ENCODE measurements at regions not wholly inside any gene's neighbourhood (a gene's known extent, or its start where the extent isn't known, plus 50 kb on each side); places are given as distances from the start of the nearest gene placed in this dataset.

DNA sequence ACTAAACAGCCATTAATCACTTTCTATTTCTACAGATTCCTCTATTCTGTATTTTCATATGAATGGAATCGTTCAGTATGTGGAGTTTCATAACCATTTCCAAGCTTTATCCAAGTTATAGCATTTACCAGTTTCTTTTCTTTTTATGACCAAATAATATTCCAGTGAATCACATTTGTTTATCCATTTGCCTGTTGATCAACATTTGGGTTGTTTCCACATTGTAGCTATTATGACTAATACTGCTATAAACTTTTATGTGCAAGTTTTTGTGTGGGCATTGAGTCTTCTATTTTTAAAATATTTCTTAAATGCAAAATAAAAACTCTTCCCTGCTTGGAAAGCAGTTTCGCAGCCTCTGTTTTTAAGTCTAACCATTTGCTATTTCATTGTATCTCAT is 336.4 kb upstream of the OPRM1 start:
- Histone ChIP-seq H3K4me2 (no peak overlapping the region), H3F3A (ENCODE audit: low read depth) (no peaks in the 10 kb centered on the region), H3K9ac (no peak overlapping the region), H3K79me2 (ENCODE audit: low read depth) (no peaks in the 10 kb centered on the region), H4K20me1 (ENCODE audit: low read depth) (no peaks in the 10 kb centered on the region), H3K4me1 (no peaks in the 10 kb centered on the region), H3K36me3 (no peaks in the 10 kb centered on the region), H3K27me3 (no peaks in the 10 kb centered on the region), H3K27ac (no peak overlapping the region), H2AFZ (replicated peaks) (no peak overlapping the region), H3K9me3 (ENCODE audit: low read depth) (no peaks in the 10 kb centered on the region), H3K4me3 (no peak overlapping the region)
- TF ChIP-seq, protein P1, sequence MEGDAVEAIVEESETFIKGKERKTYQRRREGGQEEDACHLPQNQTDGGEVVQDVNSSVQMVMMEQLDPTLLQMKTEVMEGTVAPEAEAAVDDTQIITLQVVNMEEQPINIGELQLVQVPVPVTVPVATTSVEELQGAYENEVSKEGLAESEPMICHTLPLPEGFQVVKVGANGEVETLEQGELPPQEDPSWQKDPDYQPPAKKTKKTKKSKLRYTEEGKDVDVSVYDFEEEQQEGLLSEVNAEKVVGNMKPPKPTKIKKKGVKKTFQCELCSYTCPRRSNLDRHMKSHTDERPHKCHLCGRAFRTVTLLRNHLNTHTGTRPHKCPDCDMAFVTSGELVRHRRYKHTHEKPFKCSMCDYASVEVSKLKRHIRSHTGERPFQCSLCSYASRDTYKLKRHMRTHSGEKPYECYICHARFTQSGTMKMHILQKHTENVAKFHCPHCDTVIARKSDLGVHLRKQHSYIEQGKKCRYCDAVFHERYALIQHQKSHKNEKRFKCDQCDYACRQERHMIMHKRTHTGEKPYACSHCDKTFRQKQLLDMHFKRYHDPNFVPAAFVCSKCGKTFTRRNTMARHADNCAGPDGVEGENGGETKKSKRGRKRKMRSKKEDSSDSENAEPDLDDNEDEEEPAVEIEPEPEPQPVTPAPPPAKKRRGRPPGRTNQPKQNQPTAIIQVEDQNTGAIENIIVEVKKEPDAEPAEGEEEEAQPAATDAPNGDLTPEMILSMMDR (IDR thresholded peaks at IDR 0.05) = no peak
- TF ChIP-seq EZH2 (IDR thresholded peaks at IDR 0.05) (no peak), EZH2phosphoT487 (IDR thresholded peaks at IDR 0.05) (no peak)
- no peak overlapping the region for H3K27ac Mint-ChIP-seq
- H3K9me3 Mint-ChIP-seq = peaks cover 6% of the 10 kb centered on the region
- no peak for DNase-seq (ENCODE audit: low spot score)
- no peaks in the 10 kb centered on the region for H3K27me3 Mint-ChIP-seq (ENCODE audit: insufficient read depth, low read depth)
- H3K36me3 Mint-ChIP-seq = no peaks in the 10 kb centered on the region
- no peak overlapping the region for H3K4me3 Mint-ChIP-seq
- peaks cover 2% of the 10 kb centered on the region for H3K4me1 Mint-ChIP-seq

DNA sequence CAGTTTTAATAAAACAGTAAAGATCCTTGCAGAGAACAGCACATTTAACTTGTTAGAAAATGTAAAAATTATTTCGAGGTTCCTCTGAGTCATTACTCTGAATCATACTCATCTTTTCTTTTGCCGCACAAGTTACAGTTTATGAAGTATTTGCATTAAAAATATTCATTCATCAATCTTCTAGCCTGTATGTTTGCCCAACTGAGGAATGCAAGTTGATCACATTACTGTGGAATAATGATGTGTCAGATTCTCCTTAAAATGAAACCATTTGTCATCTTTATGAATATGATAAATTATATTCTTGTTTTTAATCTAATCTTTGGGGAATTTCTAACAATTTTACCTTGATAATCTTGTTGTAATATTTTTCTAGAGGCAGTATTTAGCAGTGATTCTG is 340.4 kb upstream of the OPRM1 start:
- Mint-ChIP-seq H3K9me3 (no peaks in the 10 kb centered on the region), H3K4me1 (peaks cover 10% of the 10 kb centered on the region), H3K36me3 (no peaks in the 10 kb centered on the region), H3K27ac (no peak overlapping the region), H3K27me3 (ENCODE audit: insufficient read depth, low read depth) (no peaks in the 10 kb centered on the region), H3K4me3 (no peak overlapping the region)
- DNase-seq (ENCODE audit: low spot score) = no peak
- Histone ChIP-seq H3K27me3 (no peaks in the 10 kb centered on the region), H4K20me1 (ENCODE audit: low read depth) (no peaks in the 10 kb centered on the region), H3F3A (ENCODE audit: low read depth) (no peaks in the 10 kb centered on the region), H3K79me2 (ENCODE audit: low read depth) (no peaks in the 10 kb centered on the region), H3K4me1 (peaks cover 10% of the 10 kb centered on the region), H2AFZ (replicated peaks) (no peak overlapping the region), H3K36me3 (no peaks in the 10 kb centered on the region), H3K9ac (no peak overlapping the region), H3K4me2 (no peak overlapping the region), H3K27ac (no peak overlapping the region), H3K4me3 (no peak overlapping the region), H3K9me3 (ENCODE audit: low read depth) (no peaks in the 10 kb centered on the region)
- TF ChIP-seq, protein P1 (IDR thresholded peaks at IDR 0.05) = no peak
- no peak for TF ChIP-seq EZH2 (IDR thresholded peaks at IDR 0.05)
- no peak for TF ChIP-seq EZH2phosphoT487 (IDR thresholded peaks at IDR 0.05)

DNA sequence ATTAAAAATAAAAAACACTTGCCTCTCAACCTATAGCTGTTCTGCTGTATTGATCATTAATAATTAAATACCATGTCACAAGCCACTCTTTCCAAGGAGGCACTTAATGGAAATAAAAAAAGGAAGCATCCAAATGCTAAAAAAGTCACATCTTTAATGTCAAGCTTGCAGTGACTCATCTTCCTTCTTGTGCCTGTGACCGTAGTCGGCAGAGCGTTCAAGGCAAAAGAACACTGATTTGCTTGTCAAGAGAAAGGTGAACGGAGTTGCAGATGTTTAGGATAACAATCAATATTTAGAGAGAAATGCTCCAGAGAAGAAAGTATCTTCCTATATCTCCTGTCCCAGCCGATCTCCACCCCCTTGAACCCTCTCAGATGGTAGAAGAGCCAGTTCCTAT is 341.0 kb upstream of the OPRM1 start:
- no peaks in the 10 kb centered on the region for H3K79me2 ChIP-seq (ENCODE audit: low read depth)
- Mint-ChIP-seq H3K4me3 (no peak overlapping the region), H3K4me1 (peaks cover 10% of the 10 kb centered on the region), H3K36me3 (no peaks in the 10 kb centered on the region), H3K9me3 (no peaks in the 10 kb centered on the region), H3K27me3 (ENCODE audit: insufficient read depth, low read depth) (no peaks in the 10 kb centered on the region), H3K27ac (no peak overlapping the region)
- H3K27me3 ChIP-seq = no peaks in the 10 kb centered on the region
- no peak overlapping the region for H3K27ac ChIP-seq
- peaks cover 10% of the 10 kb centered on the region for H3K4me1 ChIP-seq
- H2AFZ ChIP-seq (replicated peaks) = no peak overlapping the region
- H4K20me1 ChIP-seq (ENCODE audit: low read depth) = no peaks in the 10 kb centered on the region
- no peak overlapping the region for H3K4me3 ChIP-seq
- H3K36me3 ChIP-seq = no peaks in the 10 kb centered on the region
- TF ChIP-seq EZH2phosphoT487 (IDR thresholded peaks at IDR 0.05) (no peak), EZH2 (IDR thresholded peaks at IDR 0.05) (no peak)
- TF ChIP-seq, protein P1 (IDR thresholded peaks at IDR 0.05) = no peak
- H3K4me2 ChIP-seq = no peak overlapping the region
- no peaks in the 10 kb centered on the region for H3K9me3 ChIP-seq (ENCODE audit: low read depth)
- no peak for DNase-seq (ENCODE audit: low spot score)
- no peak overlapping the region for H3K9ac ChIP-seq
- H3F3A ChIP-seq (ENCODE audit: low read depth) = no peaks in the 10 kb centered on the region

DNA sequence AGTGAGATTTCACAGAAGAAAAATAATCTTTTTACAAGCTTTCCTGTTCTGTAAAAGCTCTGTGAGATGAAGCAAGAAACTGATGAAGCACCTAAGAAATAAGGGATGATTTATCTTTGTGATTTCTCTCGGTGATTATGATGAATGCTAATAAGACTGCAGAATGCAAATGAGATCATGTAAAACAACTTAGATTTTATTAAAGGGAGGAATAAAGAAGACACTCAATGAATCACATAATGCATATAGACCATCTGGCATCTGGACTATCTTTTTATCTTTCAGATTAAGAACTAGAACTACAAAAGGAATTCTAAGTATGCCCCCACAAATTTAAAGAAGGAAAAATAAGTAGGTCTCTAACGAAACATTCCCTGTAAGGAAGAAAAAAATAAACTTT is 361.5 kb upstream of the OPRM1 start:
- Histone ChIP-seq H3K4me2 (no peak overlapping the region), H2AFZ (replicated peaks) (no peak overlapping the region), H4K20me1 (ENCODE audit: low read depth) (no peaks in the 10 kb centered on the region), H3F3A (ENCODE audit: low read depth) (no peaks in the 10 kb centered on the region), H3K36me3 (no peaks in the 10 kb centered on the region), H3K27me3 (no peaks in the 10 kb centered on the region), H3K27ac (no peak overlapping the region), H3K9ac (no peak overlapping the region), H3K4me1 (no peaks in the 10 kb centered on the region), H3K9me3 (ENCODE audit: low read depth) (no peaks in the 10 kb centered on the region), H3K4me3 (no peak overlapping the region), H3K79me2 (ENCODE audit: low read depth) (no peaks in the 10 kb centered on the region)
- Mint-ChIP-seq H3K27ac (no peak overlapping the region), H3K27me3 (ENCODE audit: insufficient read depth, low read depth) (no peaks in the 10 kb centered on the region), H3K9me3 (no peaks in the 10 kb centered on the region), H3K36me3 (no peaks in the 10 kb centered on the region), H3K4me1 (no peaks in the 10 kb centered on the region), H3K4me3 (no peak overlapping the region)
- TF ChIP-seq EZH2 (IDR thresholded peaks at IDR 0.05) = no peak
- TF ChIP-seq, protein P1 (IDR thresholded peaks at IDR 0.05) = no peak
- no peak for TF ChIP-seq EZH2phosphoT487 (IDR thresholded peaks at IDR 0.05)
- no peak for DNase-seq (ENCODE audit: low spot score)

Measured in neural progenitor cell (in vitro differentiated cells).